ENCODE measurements at regions not wholly inside any gene's neighbourhood (a gene's known extent, or its start where the extent isn't known, plus 50 kb on each side); places are given as distances from the start of the nearest gene placed in this dataset.

DNA sequence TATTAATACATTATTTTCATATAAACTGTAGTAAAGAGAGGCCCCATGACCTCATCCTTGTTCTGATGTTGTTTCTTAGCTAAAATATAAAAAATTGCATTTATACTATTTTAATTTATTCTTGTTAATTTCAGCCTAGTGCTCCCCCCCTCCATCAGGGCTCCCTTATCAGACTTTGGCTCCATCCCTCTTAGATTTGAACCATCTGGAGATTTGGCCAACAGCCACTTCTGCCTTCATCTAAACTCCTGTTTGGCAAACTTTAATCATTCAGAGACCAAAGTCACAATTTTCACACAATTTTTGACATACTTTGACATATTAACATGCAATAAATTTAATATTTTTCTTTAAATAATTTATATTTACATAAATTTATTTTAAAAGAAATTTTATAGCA, 569.3 kb downstream of the TDRD15 start:
- no peak overlapping the region for H3K27ac ChIP-seq
- CTCF ChIA-PET, result no interaction called here
- POLR2A ChIA-PET, result no interaction called here
- no peaks in the 10 kb centered on the region for H3K4me1 ChIP-seq
- FAIRE-seq, result no peak
- no peak for TF ChIP-seq REST (IDR thresholded peaks at IDR 0.05)
- TF ChIP-seq CBX2 (IDR thresholded peaks at IDR 0.05; ENCODE audit: borderline replicate concordance, low read depth), result no peak
- TF ChIP-seq, protein P1, sequence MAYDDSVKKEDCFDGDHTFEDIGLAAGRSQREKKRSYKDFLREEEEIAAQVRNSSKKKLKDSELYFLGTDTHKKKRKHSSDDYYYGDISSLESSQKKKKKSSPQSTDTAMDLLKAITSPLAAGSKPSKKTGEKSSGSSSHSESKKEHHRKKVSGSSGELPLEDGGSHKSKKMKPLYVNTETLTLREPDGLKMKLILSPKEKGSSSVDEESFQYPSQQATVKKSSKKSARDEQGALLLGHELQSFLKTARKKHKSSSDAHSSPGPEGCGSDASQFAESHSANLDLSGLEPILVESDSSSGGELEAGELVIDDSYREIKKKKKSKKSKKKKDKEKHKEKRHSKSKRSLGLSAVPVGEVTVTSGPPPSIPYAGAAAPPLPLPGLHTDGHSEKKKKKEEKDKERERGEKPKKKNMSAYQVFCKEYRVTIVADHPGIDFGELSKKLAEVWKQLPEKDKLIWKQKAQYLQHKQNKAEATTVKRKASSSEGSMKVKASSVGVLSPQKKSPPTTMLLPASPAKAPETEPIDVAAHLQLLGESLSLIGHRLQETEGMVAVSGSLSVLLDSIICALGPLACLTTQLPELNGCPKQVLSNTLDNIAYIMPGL (CRISPR knock-in tag; IDR thresholded peaks at IDR 0.05; ENCODE audit: borderline replicate concordance), result no peak
- TF ChIP-seq, protein P2, sequence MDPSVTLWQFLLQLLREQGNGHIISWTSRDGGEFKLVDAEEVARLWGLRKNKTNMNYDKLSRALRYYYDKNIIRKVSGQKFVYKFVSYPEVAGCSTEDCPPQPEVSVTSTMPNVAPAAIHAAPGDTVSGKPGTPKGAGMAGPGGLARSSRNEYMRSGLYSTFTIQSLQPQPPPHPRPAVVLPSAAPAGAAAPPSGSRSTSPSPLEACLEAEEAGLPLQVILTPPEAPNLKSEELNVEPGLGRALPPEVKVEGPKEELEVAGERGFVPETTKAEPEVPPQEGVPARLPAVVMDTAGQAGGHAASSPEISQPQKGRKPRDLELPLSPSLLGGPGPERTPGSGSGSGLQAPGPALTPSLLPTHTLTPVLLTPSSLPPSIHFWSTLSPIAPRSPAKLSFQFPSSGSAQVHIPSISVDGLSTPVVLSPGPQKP (IDR thresholded peaks at IDR 0.05; ENCODE audit: low read depth, low read length), result no peak
- no peak for TF ChIP-seq MAFK (IDR thresholded peaks at IDR 0.05; ENCODE audit: partially characterized antibody)
- ATAC-seq, result no peak
- H3K9me3 ChIP-seq, result peaks cover 7% of the 10 kb centered on the region; the same call in 1 of the 3 replicates
- no peak overlapping the region for H3K4me2 ChIP-seq
- H3K4me3 ChIP-seq, result no peak overlapping the region
- DNase-seq (ENCODE audit: low read depth in 1 of 2, low spot score in 1 of 2), result no peak

DNA sequence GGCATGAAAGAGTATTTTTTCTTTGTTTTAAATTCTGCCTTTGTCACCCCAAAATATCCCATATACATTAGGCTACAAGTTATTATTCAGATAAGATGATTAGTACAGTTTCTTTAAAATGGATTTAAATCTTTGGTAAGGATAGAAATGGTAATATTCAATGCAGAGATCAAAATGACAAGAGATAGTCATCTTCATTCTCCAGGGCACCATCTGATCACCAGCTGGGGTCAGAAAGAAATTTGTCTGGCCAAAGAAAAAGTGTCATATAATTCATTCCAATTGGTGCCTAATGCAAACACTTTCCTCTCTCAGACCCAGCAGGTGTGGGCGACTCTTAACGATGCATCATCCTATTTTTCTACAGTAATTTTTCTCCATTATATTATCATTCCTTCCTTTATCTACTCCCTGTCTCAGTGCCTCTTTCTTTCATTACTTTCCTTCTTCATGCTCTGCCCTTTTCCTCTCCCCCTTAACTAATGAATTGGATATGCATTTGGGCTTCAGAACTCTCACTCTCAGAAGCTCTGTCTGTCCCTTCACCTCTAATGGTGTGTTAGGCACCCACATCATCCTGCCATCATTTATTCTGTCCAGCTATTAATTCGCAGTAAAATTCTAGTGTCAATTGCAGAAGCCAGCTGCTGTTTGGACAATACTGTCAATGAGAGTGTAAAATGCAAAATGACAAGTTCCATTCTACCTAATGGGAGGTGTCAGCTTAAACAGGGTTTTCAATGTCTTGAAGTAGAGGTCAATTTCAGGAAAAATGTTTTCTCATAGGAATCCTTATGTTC, 570.5 kb downstream of the TDRD15 start:
- CTCF ChIA-PET, result no interaction called here
- Histone ChIP-seq H3K4me2 (no peak overlapping the region), H3K4me1 (no peaks in the 10 kb centered on the region), H3K9me3 (peaks cover 7% of the 10 kb centered on the region; the same call in 1 of the 3 replicates), H3K4me3 (no peak overlapping the region), H3K27ac (no peak overlapping the region)
- FAIRE-seq, result no peak
- DNase-seq (ENCODE audit: low read depth in 1 of 2, low spot score in 1 of 2), result no peak
- 21% methylated on average over 3 of the region's 3 CpGs for WGBS (ENCODE audit: missing lambda C conversion rate)
- no peak for ATAC-seq
- POLR2A ChIA-PET, result no interaction called here
- TF ChIP-seq POLR2AphosphoS2 (conservative IDR thresholded peaks at IDR 0.05; ENCODE audit: low read length) (no peak), CBX8 (IDR thresholded peaks at IDR 0.05) (no peak), MAZ (IDR thresholded peaks at IDR 0.05; ENCODE audit: borderline replicate concordance, low read depth, low read length) (no peak), ZSCAN20 (CRISPR knock-in tag; IDR thresholded peaks at IDR 0.05) (no peak), CBX2 (IDR thresholded peaks at IDR 0.05; ENCODE audit: borderline replicate concordance, low read depth) (no peak), FOSL2 (IDR thresholded peaks at IDR 0.05) (no peak), FOSL2 (CRISPR knock-in tag; IDR thresholded peaks at IDR 0.05) (no peak), HOXB13 (CRISPR knock-in tag; IDR thresholded peaks at IDR 0.05; ENCODE audit: low read depth) (no peak), TFCP2L1 (CRISPR knock-in tag; IDR thresholded peaks at IDR 0.05) (no peak), CHD4 (IDR thresholded peaks at IDR 0.05; ENCODE audit: borderline replicate concordance) (no peak), SREBF2 (IDR thresholded peaks at IDR 0.05) (no peak), GATA3 (IDR thresholded peaks at IDR 0.05; ENCODE audit: borderline replicate concordance) (no peak), RAD21 (conservative IDR thresholded peaks at IDR 0.05 in 1 of 2, IDR thresholded peaks at IDR 0.05 in 1 of 2) (no peak), MAFK (IDR thresholded peaks at IDR 0.05; ENCODE audit: partially characterized antibody) (no peak), NR3C1 (IDR thresholded peaks at IDR 0.05) (no peak), EHMT2 (IDR thresholded peaks at IDR 0.05; ENCODE audit: low read depth) (no peak), BHLHE40 (IDR thresholded peaks at IDR 0.05; ENCODE audit: low read depth, low read length) (no peak)
